ENCODE measurements at regions not wholly inside any gene's neighbourhood (a gene's known extent, or its start where the extent isn't known, plus 50 kb on each side); places are given as distances from the start of the nearest gene placed in this dataset.

DNA sequence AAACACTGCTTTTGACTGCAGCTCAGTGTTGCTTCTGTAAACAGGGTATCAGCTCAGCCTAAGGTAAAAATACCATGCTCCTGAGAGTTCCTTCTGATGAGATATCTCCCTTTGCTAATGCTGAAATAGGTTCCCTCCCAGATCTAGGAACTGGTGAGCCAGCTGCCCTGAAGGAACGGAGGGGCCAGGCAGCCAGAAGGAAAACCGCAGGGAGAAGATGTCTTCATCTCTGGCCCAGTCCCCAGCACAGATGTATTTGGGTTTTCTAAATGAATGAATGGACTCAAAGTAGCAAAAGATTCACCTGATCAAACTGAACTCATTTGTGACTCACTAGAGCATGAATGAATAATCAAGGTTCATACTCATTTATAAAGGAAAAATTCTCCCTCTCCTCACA lies 247.8 kb downstream of the MSRB3 start:
- Mint-ChIP-seq H3K4me1 (peaks cover 6% of the 10 kb centered on the region; the same call in 1 of the 2 replicates), H3K36me3 (no peaks in the 10 kb centered on the region), H3K27ac (no peak overlapping the region), H3K27me3 (ENCODE audit: low read depth) (no peaks in the 10 kb centered on the region; the same call in 1 of the 2 replicates), H3K9me3 (peaks cover 13% of the 10 kb centered on the region; the same call in 1 of the 2 replicates), H3K4me3 (no peak overlapping the region)
- ChIA-PET POLR2A (no interaction called here), CTCF (no interaction called here)
- ATAC-seq (no peak), DNase-seq (ENCODE audit: low spot score) (no peak)
- TF ChIP-seq SMAD4 (CRISPR knock-in tag; IDR thresholded peaks at IDR 0.05) (no peak), KAT7 (CRISPR knock-in tag; IDR thresholded peaks at IDR 0.05; ENCODE audit: borderline replicate concordance) (no peak), HMGA2 (CRISPR knock-in tag; IDR thresholded peaks at IDR 0.05) (no peak), ZNF396 (CRISPR knock-in tag; IDR thresholded peaks at IDR 0.05; ENCODE audit: borderline replicate concordance) (no peak)

DNA sequence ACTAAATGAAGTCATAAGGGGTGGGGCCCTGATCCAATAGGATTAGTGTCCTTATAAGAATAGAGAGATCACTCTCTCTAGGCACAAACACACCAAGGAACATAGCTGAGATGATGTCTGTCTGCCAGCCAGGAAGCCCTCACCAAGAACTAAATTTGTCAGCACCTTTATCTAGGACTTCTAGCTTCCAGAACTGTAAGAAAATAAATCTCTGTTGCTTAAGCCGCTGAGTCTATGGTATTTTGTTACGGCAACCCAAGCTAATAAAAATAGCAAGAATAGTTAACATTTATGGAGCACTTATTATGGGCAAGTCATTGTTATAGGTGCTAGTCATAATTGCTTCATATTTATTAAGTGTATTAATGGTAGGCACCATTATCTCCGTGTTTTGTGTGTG lies 249.6 kb downstream of the MSRB3 start:
- DNase-seq (ENCODE audit: low spot score) (no peak), ATAC-seq (no peak)
- TF ChIP-seq KAT7 (CRISPR knock-in tag; IDR thresholded peaks at IDR 0.05; ENCODE audit: borderline replicate concordance): no peak
- TF ChIP-seq, protein P1, sequence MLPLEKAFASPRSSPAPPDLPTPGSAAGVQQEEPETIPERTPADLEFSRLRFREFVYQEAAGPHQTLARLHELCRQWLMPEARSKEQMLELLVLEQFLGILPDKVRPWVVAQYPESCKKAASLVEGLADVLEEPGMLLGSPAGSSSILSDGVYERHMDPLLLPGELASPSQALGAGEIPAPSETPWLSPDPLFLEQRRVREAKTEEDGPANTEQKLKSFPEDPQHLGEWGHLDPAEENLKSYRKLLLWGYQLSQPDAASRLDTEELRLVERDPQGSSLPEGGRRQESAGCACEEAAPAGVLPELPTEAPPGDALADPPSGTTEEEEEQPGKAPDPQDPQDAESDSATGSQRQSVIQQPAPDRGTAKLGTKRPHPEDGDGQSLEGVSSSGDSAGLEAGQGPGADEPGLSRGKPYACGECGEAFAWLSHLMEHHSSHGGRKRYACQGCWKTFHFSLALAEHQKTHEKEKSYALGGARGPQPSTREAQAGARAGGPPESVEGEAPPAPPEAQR (CRISPR knock-in tag; IDR thresholded peaks at IDR 0.05): no peak
- no peak for TF ChIP-seq FOXJ3 (CRISPR knock-in tag; IDR thresholded peaks at IDR 0.05; ENCODE audit: borderline replicate concordance)
- no peak for TF ChIP-seq TEAD4 (CRISPR knock-in tag; IDR thresholded peaks at IDR 0.05)
- TF ChIP-seq, protein P2, sequence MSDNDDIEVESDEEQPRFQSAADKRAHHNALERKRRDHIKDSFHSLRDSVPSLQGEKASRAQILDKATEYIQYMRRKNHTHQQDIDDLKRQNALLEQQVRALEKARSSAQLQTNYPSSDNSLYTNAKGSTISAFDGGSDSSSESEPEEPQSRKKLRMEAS (CRISPR knock-in tag; IDR thresholded peaks at IDR 0.05): no peak
- no peak for TF ChIP-seq NR3C1 (CRISPR knock-in tag; conservative IDR thresholded peaks at IDR 0.05; ENCODE audit: low read depth)
- TF ChIP-seq ZNF423 (CRISPR knock-in tag; IDR thresholded peaks at IDR 0.05): no peak
- TF ChIP-seq, protein P3, sequence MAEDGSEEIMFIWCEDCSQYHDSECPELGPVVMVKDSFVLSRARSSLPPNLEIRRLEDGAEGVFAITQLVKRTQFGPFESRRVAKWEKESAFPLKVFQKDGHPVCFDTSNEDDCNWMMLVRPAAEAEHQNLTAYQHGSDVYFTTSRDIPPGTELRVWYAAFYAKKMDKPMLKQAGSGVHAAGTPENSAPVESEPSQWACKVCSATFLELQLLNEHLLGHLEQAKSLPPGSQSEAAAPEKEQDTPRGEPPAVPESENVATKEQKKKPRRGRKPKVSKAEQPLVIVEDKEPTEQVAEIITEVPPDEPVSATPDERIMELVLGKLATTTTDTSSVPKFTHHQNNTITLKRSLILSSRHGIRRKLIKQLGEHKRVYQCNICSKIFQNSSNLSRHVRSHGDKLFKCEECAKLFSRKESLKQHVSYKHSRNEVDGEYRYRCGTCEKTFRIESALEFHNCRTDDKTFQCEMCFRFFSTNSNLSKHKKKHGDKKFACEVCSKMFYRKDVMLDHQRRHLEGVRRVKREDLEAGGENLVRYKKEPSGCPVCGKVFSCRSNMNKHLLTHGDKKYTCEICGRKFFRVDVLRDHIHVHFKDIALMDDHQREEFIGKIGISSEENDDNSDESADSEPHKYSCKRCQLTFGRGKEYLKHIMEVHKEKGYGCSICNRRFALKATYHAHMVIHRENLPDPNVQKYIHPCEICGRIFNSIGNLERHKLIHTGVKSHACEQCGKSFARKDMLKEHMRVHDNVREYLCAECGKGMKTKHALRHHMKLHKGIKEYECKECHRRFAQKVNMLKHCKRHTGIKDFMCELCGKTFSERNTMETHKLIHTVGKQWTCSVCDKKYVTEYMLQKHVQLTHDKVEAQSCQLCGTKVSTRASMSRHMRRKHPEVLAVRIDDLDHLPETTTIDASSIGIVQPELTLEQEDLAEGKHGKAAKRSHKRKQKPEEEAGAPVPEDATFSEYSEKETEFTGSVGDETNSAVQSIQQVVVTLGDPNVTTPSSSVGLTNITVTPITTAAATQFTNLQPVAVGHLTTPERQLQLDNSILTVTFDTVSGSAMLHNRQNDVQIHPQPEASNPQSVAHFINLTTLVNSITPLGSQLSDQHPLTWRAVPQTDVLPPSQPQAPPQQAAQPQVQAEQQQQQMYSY (CRISPR knock-in tag; IDR thresholded peaks at IDR 0.05): no peak
- TF ChIP-seq, protein P4, sequence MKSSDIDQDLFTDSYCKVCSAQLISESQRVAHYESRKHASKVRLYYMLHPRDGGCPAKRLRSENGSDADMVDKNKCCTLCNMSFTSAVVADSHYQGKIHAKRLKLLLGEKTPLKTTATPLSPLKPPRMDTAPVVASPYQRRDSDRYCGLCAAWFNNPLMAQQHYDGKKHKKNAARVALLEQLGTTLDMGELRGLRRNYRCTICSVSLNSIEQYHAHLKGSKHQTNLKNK (CRISPR knock-in tag; IDR thresholded peaks at IDR 0.05): no peak
- TF ChIP-seq ZNF263 (CRISPR knock-in tag; IDR thresholded peaks at IDR 0.05; ENCODE audit: low read depth): no peak
- no peak for TF ChIP-seq GRHL2 (CRISPR knock-in tag; IDR thresholded peaks at IDR 0.05; ENCODE audit: insufficient replicate concordance, severe bottlenecking)
- TF ChIP-seq, protein P5, sequence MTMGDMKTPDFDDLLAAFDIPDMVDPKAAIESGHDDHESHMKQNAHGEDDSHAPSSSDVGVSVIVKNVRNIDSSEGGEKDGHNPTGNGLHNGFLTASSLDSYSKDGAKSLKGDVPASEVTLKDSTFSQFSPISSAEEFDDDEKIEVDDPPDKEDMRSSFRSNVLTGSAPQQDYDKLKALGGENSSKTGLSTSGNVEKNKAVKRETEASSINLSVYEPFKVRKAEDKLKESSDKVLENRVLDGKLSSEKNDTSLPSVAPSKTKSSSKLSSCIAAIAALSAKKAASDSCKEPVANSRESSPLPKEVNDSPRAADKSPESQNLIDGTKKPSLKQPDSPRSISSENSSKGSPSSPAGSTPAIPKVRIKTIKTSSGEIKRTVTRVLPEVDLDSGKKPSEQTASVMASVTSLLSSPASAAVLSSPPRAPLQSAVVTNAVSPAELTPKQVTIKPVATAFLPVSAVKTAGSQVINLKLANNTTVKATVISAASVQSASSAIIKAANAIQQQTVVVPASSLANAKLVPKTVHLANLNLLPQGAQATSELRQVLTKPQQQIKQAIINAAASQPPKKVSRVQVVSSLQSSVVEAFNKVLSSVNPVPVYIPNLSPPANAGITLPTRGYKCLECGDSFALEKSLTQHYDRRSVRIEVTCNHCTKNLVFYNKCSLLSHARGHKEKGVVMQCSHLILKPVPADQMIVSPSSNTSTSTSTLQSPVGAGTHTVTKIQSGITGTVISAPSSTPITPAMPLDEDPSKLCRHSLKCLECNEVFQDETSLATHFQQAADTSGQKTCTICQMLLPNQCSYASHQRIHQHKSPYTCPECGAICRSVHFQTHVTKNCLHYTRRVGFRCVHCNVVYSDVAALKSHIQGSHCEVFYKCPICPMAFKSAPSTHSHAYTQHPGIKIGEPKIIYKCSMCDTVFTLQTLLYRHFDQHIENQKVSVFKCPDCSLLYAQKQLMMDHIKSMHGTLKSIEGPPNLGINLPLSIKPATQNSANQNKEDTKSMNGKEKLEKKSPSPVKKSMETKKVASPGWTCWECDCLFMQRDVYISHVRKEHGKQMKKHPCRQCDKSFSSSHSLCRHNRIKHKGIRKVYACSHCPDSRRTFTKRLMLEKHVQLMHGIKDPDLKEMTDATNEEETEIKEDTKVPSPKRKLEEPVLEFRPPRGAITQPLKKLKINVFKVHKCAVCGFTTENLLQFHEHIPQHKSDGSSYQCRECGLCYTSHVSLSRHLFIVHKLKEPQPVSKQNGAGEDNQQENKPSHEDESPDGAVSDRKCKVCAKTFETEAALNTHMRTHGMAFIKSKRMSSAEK (CRISPR knock-in tag; IDR thresholded peaks at IDR 0.05; ENCODE audit: borderline replicate concordance): no peak
- Mint-ChIP-seq H3K36me3 (no peaks in the 10 kb centered on the region), H3K4me3 (no peak overlapping the region), H3K9me3 (peaks cover 13% of the 10 kb centered on the region; the same call in 1 of the 2 replicates), H3K27me3 (ENCODE audit: low read depth) (no peaks in the 10 kb centered on the region; the same call in 1 of the 2 replicates), H3K4me1 (peaks cover 16% of the 10 kb centered on the region), H3K27ac (no peak overlapping the region)
- CTCF ChIA-PET: no interaction called here
- POLR2A ChIA-PET: no interaction called here
